ENCODE measurements at regions not wholly inside any gene's neighbourhood (a gene's known extent, or its start where the extent isn't known, plus 50 kb on each side); places are given as distances from the start of the nearest gene placed in this dataset.

- CTCF ChIA-PET = interaction anchor here (0.6 to 1.3 kb wide), 5 partner anchors 8 to 1409 kb away, joined by 3 to 6 read pairs (median 4); no protein-coding TSS in a partner anchor
- no peaks in the 10 kb centered on the region for H3K9me3 ChIP-seq (replicated peaks; ENCODE audit: control insufficient read depth, insufficient read depth, low read length)
- H2AFZ ChIP-seq (ENCODE audit: low read depth, low read length) = no peak overlapping the region
- no peaks in the 10 kb centered on the region for H4K20me1 ChIP-seq (replicated peaks; ENCODE audit: control insufficient read depth, extremely low read depth, insufficient read depth, low read length)
- intact Hi-C loops (cut with micrococcal nuclease) = loop anchor here (1.0 kb wide), 1 partner anchor 910 kb away; no protein-coding TSS in a partner anchor
- H3K27ac ChIP-seq (ENCODE audit: insufficient read depth, low read depth, low read length) = no peak overlapping the region
- no peaks in the 10 kb centered on the region for H3K4me1 ChIP-seq (ENCODE audit: control insufficient read depth, extremely low read depth, insufficient read depth, low read length)
- FAIRE-seq (no peak), DNase-seq (ENCODE audit: low read depth, low spot score) (no peak)
- BruUV-seq (replicated peaks) = no TSS peak
- POLR2A ChIA-PET = no interaction called here
- H3K9ac ChIP-seq (replicated peaks; ENCODE audit: extremely low read depth, insufficient read depth, low read length) = no peak overlapping the region
- dilution Hi-C loops (cut with MboI; ENCODE audit: extremely low pct_ligation_motif_present, low sequenced_read_pairs) = no loop called here
- H3K4me2 ChIP-seq (ENCODE audit: insufficient read depth, low read length) = no peak overlapping the region
- no peaks in the 10 kb centered on the region for H3K36me3 ChIP-seq (ENCODE audit: control insufficient read depth in 2 of 2, extremely low read depth in 1 of 2, insufficient read depth in 2 of 2, low read length in 2 of 2)
- peaks cover 0 to 4% of the 10 kb centered on the region in 2 experiments for H3K27me3 ChIP-seq (ENCODE audit: control insufficient read depth in 2 of 2, insufficient read depth in 2 of 2, low read length in 2 of 2)
- no peaks in the 10 kb centered on the region for H3K79me2 ChIP-seq (ENCODE audit: control insufficient read depth, insufficient read depth, low read length)
- no peaks in the 10 kb centered on the region for H3K9me1 ChIP-seq (replicated peaks; ENCODE audit: control insufficient read depth, extremely low read depth, insufficient read depth, low read length)
- no peak for TF ChIP-seq MYC (IDR thresholded peaks at IDR 0.05; ENCODE audit: low read depth, low read length)
- no peak for TF ChIP-seq CTCF (IDR thresholded peaks at IDR 0.05; ENCODE audit: extremely low read depth in 1 of 2, insufficient read depth in 1 of 2, low read depth in 1 of 2, low read length in 2 of 2)
- TF ChIP-seq JUN (IDR thresholded peaks at IDR 0.05; ENCODE audit: borderline replicate concordance, insufficient read depth, insufficient read length, low read depth) = no peak
- TF ChIP-seq POLR2A (IDR thresholded peaks at IDR 0.05; ENCODE audit: low read depth, low read length) = no peak
- TF ChIP-seq GATA2 (IDR thresholded peaks at IDR 0.05; ENCODE audit: insufficient read depth, insufficient read length, low read depth, low read length) = no peak
- no peak for TF ChIP-seq EZH2 (IDR thresholded peaks at IDR 0.05; ENCODE audit: borderline replicate concordance, low read depth, low read length, severe bottlenecking)
- no peak for TF ChIP-seq MAX (IDR thresholded peaks at IDR 0.05; ENCODE audit: insufficient read depth, insufficient read length)
- TF ChIP-seq POLR2AphosphoS5 (IDR thresholded peaks at IDR 0.05; ENCODE audit: insufficient read depth, low read depth, low read length) = no peak
- TF ChIP-seq FOS (IDR thresholded peaks at IDR 0.05; ENCODE audit: borderline replicate concordance, insufficient read depth, low read length) = no peak
- no peak overlapping the region for H3K4me3 ChIP-seq (replicated peaks in 1 of 3; ENCODE audit: insufficient read depth in 1 of 3, low read depth in 1 of 3, low read length in 3 of 3)
These were observed 174.2 kb upstream of the ATP11B start for GRCh38 chr3:182618981-182619591.
